Hepatocyte (in vitro differentiated cells): ENCODE measurements at regions not wholly inside any gene's neighbourhood (a gene's known extent, or its start where the extent isn't known, plus 50 kb on each side); places are given as distances from the start of the nearest gene placed in this dataset.

Experiments used
- DNase-seq: peaks from one replicate; pipeline ENCODE4 v3.0.0-alpha.2; 2016; ENCODE audit warnings: low spot score
- H2AFZ ChIP-seq: fragments of 200-600 bp; sonication (generic); 2 replicates; pipeline ENCODE4 v1.6.0; 2016; ENCODE audit warnings: antibody characterized with exemption, mild to moderate bottlenecking
- H3K27ac ChIP-seq: fragments of 200-600 bp; sonication (generic); 2 replicates; pipeline ENCODE4 v1.5.1; 2016; ENCODE audit warnings: mild to moderate bottlenecking
- H3K27me3 ChIP-seq: fragments of 200-600 bp; sonication (generic); 2 replicates; pipeline ENCODE4 v1.6.1; 2016
- H3K36me3 ChIP-seq: fragments of 200-600 bp; sonication (generic); replicated peaks from 2 replicates; pipeline ENCODE4 v1.5.1; 2016; ENCODE audit warnings: low read depth; ENCODE audit not compliant: insufficient read depth
- H3K4me1 ChIP-seq: fragments of 200-600 bp; sonication (generic); 2 replicates; pipeline ENCODE4 v1.5.1; 2016; ENCODE audit warnings: mild to moderate bottlenecking, moderate library complexity; ENCODE audit not compliant: insufficient read depth
- H3K4me2 ChIP-seq: fragments of 200-600 bp; sonication (generic); 2 replicates; pipeline ENCODE4 v1.6.0; 2016
- H3K4me3 ChIP-seq: fragments of 200-600 bp; sonication (generic); 2 replicates; pipeline ENCODE4 v1.5.1; 2016; ENCODE audit warnings: mild to moderate bottlenecking
- H3K79me2 ChIP-seq: fragments of 200-600 bp; sonication (generic); 2 replicates; pipeline ENCODE4 v1.6.0; 2017; ENCODE audit warnings: mild to moderate bottlenecking
- H3K9me2 ChIP-seq: fragments of 200-600 bp; sonication (generic); replicated peaks from 2 replicates; pipeline ENCODE4 v1.6.0; 2017; ENCODE audit warnings: mild to moderate bottlenecking; ENCODE audit not compliant: insufficient read depth
- H3K9me3 ChIP-seq: fragments of 200-600 bp; sonication (generic); 2 replicates; pipeline ENCODE4 v1.5.1; 2016; ENCODE audit warnings: low read depth, mild to moderate bottlenecking
- H4K20me1 ChIP-seq: fragments of 200-600 bp; sonication (generic); 2 replicates; pipeline ENCODE4 v1.6.0; 2016; ENCODE audit warnings: mild to moderate bottlenecking; ENCODE audit not compliant: insufficient read depth, poor library complexity, severe bottlenecking
- CTCF ChIP-seq: fragments of 200-600 bp; sonication (generic); IDR thresholded peaks from 2 replicates; pipeline ENCODE4 v1.5.1; 2016; ENCODE audit warnings: antibody characterized with exemption, mild to moderate bottlenecking; ENCODE audit not compliant: poor library complexity
- EZH2 ChIP-seq: fragments of 200-600 bp; sonication (generic); IDR thresholded peaks from 2 replicates; pipeline ENCODE4 v1.6.1; 2016; ENCODE audit warnings: antibody characterized with exemption, mild to moderate bottlenecking, borderline replicate concordance
- EZH2phosphoT487 ChIP-seq: fragments of 200-600 bp; sonication (generic); IDR thresholded peaks from one replicate; pipeline ENCODE4 v1.6.1; 2018; ENCODE audit warnings: antibody characterized with exemption, mild to moderate bottlenecking, low read depth, moderate library complexity; ENCODE audit not compliant: unreplicated experiment, severe bottlenecking
- WGBS: methylation state at CpG from one replicate; pipeline ENCODE4 v1.1.6; 2016; ENCODE audit warnings: low lambda C conversion rate; ENCODE audit errors: missing lambda C conversion rate; 5-methylcytosine and 5-hydroxymethylcytosine counted together

- no peaks in the 10 kb centered on the region for H3K36me3 ChIP-seq
- H3K79me2 ChIP-seq: no peaks in the 10 kb centered on the region
- no peak overlapping the region for H3K4me3 ChIP-seq
- H3K4me2 ChIP-seq: no peak overlapping the region
- 73% methylated on average over 3 of the region's 3 CpGs for WGBS
- peaks cover 6% of the 10 kb centered on the region for H3K27me3 ChIP-seq
- no peaks in the 10 kb centered on the region for H3K9me2 ChIP-seq
- H3K27ac ChIP-seq: no peak overlapping the region
- no peak for TF ChIP-seq EZH2phosphoT487
- no peak for TF ChIP-seq CTCF
- no peak for TF ChIP-seq EZH2
- H2AFZ ChIP-seq: no peak overlapping the region
- no peaks in the 10 kb centered on the region for H3K4me1 ChIP-seq
- no peaks in the 10 kb centered on the region for H4K20me1 ChIP-seq
- no peaks in the 10 kb centered on the region for H3K9me3 ChIP-seq
- no peak for DNase-seq
Observed at GRCh38 chr14:100979780-100980179, 76.3 kb upstream of the RTL1 start.

- H3K27ac ChIP-seq: no peak overlapping the region
- no peak for TF ChIP-seq CTCF
- TF ChIP-seq EZH2: no peak
- TF ChIP-seq EZH2phosphoT487: no peak
- H3K4me3 ChIP-seq: no peak overlapping the region
- no peak overlapping the region for H3K4me2 ChIP-seq
- DNase-seq: no peak
- no peak overlapping the region for H2AFZ ChIP-seq
- H3K36me3 ChIP-seq: no peaks in the 10 kb centered on the region
- no peaks in the 10 kb centered on the region for H3K9me2 ChIP-seq
- no peaks in the 10 kb centered on the region for H3K4me1 ChIP-seq
- 86% methylated on average over 3 of the region's 3 CpGs for WGBS
- H3K9me3 ChIP-seq: no peaks in the 10 kb centered on the region
- H3K27me3 ChIP-seq: peaks cover 6% of the 10 kb centered on the region
- H4K20me1 ChIP-seq: no peaks in the 10 kb centered on the region
- H3K79me2 ChIP-seq: no peaks in the 10 kb centered on the region
Observed at GRCh38 chr14:100980823-100981222, 77.3 kb upstream of the RTL1 start.

- Histone ChIP-seq H3K4me1 (no peaks in the 10 kb centered on the region), H4K20me1 (no peaks in the 10 kb centered on the region), H3K79me2 (no peaks in the 10 kb centered on the region), H3K4me3 (no peak overlapping the region), H3K9me3 (no peaks in the 10 kb centered on the region), H3K27ac (no peak overlapping the region), H3K27me3 (peaks cover 6% of the 10 kb centered on the region), H3K36me3 (no peaks in the 10 kb centered on the region), H3K4me2 (no peak overlapping the region), H3K9me2 (no peaks in the 10 kb centered on the region), H2AFZ (no peak overlapping the region)
- 84% methylated on average over 3 of the region's 3 CpGs for WGBS
- no peak for DNase-seq
- TF ChIP-seq EZH2 (no peak), CTCF (no peak), EZH2phosphoT487 (no peak)
Observed at GRCh38 chr14:100981809-100982208, 78.3 kb upstream of the RTL1 start.

- no peaks in the 10 kb centered on the region for H3K4me1 ChIP-seq
- no peaks in the 10 kb centered on the region for H3K9me3 ChIP-seq
- WGBS: 63% methylated on average over 4 of the region's 4 CpGs
- no peak for DNase-seq
- no peak overlapping the region for H3K4me3 ChIP-seq
- no peaks in the 10 kb centered on the region for H4K20me1 ChIP-seq
- H3K9me2 ChIP-seq: no peaks in the 10 kb centered on the region
- TF ChIP-seq CTCF (no peak), EZH2 (no peak), EZH2phosphoT487 (no peak)
- no peaks in the 10 kb centered on the region for H3K79me2 ChIP-seq
- no peak overlapping the region for H3K27ac ChIP-seq
- no peak overlapping the region for H3K4me2 ChIP-seq
- no peak overlapping the region for H2AFZ ChIP-seq
- no peaks in the 10 kb centered on the region for H3K36me3 ChIP-seq
- peaks cover 6% of the 10 kb centered on the region for H3K27me3 ChIP-seq
Observed at GRCh38 chr14:100982353-100982752, 78.8 kb upstream of the RTL1 start.
